Testis (tissue), 2 donors: ENCODE measurements at regions not wholly inside any gene's neighbourhood (a gene's known extent, or its start where the extent isn't known, plus 50 kb on each side); places are given as distances from the start of the nearest gene placed in this dataset.

Experiments used
- DNase-seq: peaks from one replicate; pipeline ENCODE4 v3.0.0-alpha.2; 2019
- H3K27ac ChIP-seq, 2 donors: fragments of 200-600 bp; sonication (generic); one replicate each; pipeline ENCODE4 v1.5.1; 2019
- H3K27me3 ChIP-seq: fragments of 200-600 bp; sonication (generic); one replicate; pipeline ENCODE4 v1.5.1; 2019
- H3K36me3 ChIP-seq: fragments of 200-600 bp; sonication (generic); one replicate; pipeline ENCODE4 v1.5.1; 2017; ENCODE audit warnings: low read depth; ENCODE audit errors: missing control alignments
- H3K4me1 ChIP-seq: fragments of 200-600 bp; sonication (generic); one replicate; pipeline ENCODE4 v1.5.1; 2019
- H3K4me3 ChIP-seq, 2 donors: fragments of 200-600 bp; sonication (generic); one replicate each; pipeline ENCODE4 v1.5.1; 2017 to 2019
- H3K9me3 ChIP-seq: fragments of 200-600 bp; sonication (generic); one replicate; pipeline ENCODE4 v1.5.1; 2017
- CTCF ChIP-seq, 3 experiments: fragments of 450-650 bp in 2 of 3; fragments of 200-600 bp in 1 of 3; sonication (generic) in 1 of 3; IDR thresholded peaks; one replicate each; pipeline ENCODE4 v1.5.1; 2016 to 2019; ENCODE audit warnings: antibody characterized with exemption in 3 of 3, mild to moderate bottlenecking in 2 of 3, moderate library complexity in 1 of 3
- POLR2A ChIP-seq: fragments of 450-650 bp; IDR thresholded peaks from one replicate; pipeline ENCODE4 v1.6.1; 2017; ENCODE audit warnings: antibody characterized with exemption, mild to moderate bottlenecking, moderate library complexity
- WGBS, 2 donors: methylation state at CpG; one replicate each; pipeline ENCODE4 v1.1.5; 2018; 5-methylcytosine and 5-hydroxymethylcytosine counted together
- intact Hi-C: fragments of 100-400 bp; cut with DNase I; formaldehyde crosslinking; loops from one replicate; pipeline ENCODE4 v1.15.1; 2023; ENCODE audit warnings: low total_unique reads

- Histone ChIP-seq H3K4me1 (no peaks in the 10 kb centered on the region), H3K4me3 (no peak overlapping the region), H3K36me3 (no peaks in the 10 kb centered on the region), H3K27me3 (no peaks in the 10 kb centered on the region), H3K27ac (no peak overlapping the region), H3K9me3 (no peaks in the 10 kb centered on the region)
- DNase-seq = no peak
- TF ChIP-seq CTCF (IDR thresholded peaks at IDR 0.05) = no peak
- no peak for TF ChIP-seq POLR2A
- intact Hi-C loops = no loop called here
Observed at GRCh38 chr4:103895876-103896465, 176.2 kb upstream of the TACR3 start.

- H3K36me3 ChIP-seq = no peaks in the 10 kb centered on the region
- DNase-seq = no peak
Observed at GRCh38 chr4:103892586-103892985, 172.8 kb upstream of the TACR3 start.

GRCh38 chr4:103887191-103887590, 167.4 kb upstream of the TACR3 start:
- no peak for DNase-seq
- no peaks in the 10 kb centered on the region for H3K27me3 ChIP-seq
- no peak overlapping the region for H3K27ac ChIP-seq
- no peaks in the 10 kb centered on the region for H3K9me3 ChIP-seq
- H3K4me3 ChIP-seq = no peak overlapping the region
- H3K4me1 ChIP-seq = no peaks in the 10 kb centered on the region
- TF ChIP-seq POLR2A (no peak), CTCF (IDR thresholded peaks at IDR 0.05) (no peak)
- WGBS, 2 donors = 81 to 89% methylated on average over 1 of the region's 1 CpG
- intact Hi-C loops = no loop called here
- no peaks in the 10 kb centered on the region for H3K36me3 ChIP-seq

More at GRCh38 chr4:103892586-103892985, 172.8 kb upstream of the TACR3 start:
- no peak overlapping the region for H3K27ac ChIP-seq
- WGBS, 2 donors = 90 to 92% methylated on average over 3 of the region's 3 CpGs
- H3K4me1 ChIP-seq = no peaks in the 10 kb centered on the region
- no peaks in the 10 kb centered on the region for H3K9me3 ChIP-seq
- TF ChIP-seq POLR2A = no peak
- no peak for TF ChIP-seq CTCF (IDR thresholded peaks at IDR 0.05)
- no peak overlapping the region for H3K4me3 ChIP-seq
- intact Hi-C loops = no loop called here
- no peaks in the 10 kb centered on the region for H3K27me3 ChIP-seq

GRCh38 chr4:103885152-103885551, 165.4 kb upstream of the TACR3 start:
- no peak overlapping the region for H3K27ac ChIP-seq
- DNase-seq = no peak
- no peaks in the 10 kb centered on the region for H3K4me1 ChIP-seq
- no peak overlapping the region for H3K4me3 ChIP-seq
- no peaks in the 10 kb centered on the region for H3K9me3 ChIP-seq
- intact Hi-C loops = no loop called here
- TF ChIP-seq CTCF (IDR thresholded peaks at IDR 0.05) (no peak), POLR2A (no peak)
- no peaks in the 10 kb centered on the region for H3K36me3 ChIP-seq
- no peaks in the 10 kb centered on the region for H3K27me3 ChIP-seq
- WGBS, 2 donors = 42 to 58% methylated on average over 3 of the region's 3 CpGs

- Histone ChIP-seq H3K4me1 (no peaks in the 10 kb centered on the region), H3K4me3 (no peak overlapping the region), H3K9me3 (no peaks in the 10 kb centered on the region), H3K36me3 (no peaks in the 10 kb centered on the region), H3K27ac (no peak overlapping the region), H3K27me3 (no peaks in the 10 kb centered on the region)
- WGBS, 2 donors = 93 to 100% methylated on average over 2 of the region's 2 CpGs
- TF ChIP-seq POLR2A (no peak), CTCF (IDR thresholded peaks at IDR 0.05) (no peak)
- no peak for DNase-seq
- intact Hi-C loops = no loop called here
Observed at GRCh38 chr4:103867311-103867710, 147.5 kb upstream of the TACR3 start.
